GM21526 (cell line): ENCODE measurements at regions not wholly inside any gene's neighbourhood (a gene's known extent, or its start where the extent isn't known, plus 50 kb on each side); places are given as distances from the start of the nearest gene placed in this dataset.

Experiments
- ATAC-seq: cut with Tn5 transposase; IDR thresholded peaks from one replicate; pipeline ENCODE4 v1.9.1; 2021; ENCODE audit warnings: moderate library complexity; ENCODE audit not compliant: unreplicated experiment, low FRiP score

- no peak for ATAC-seq
Measured at GRCh38 chr9:91089405-91090129, 272.2 kb downstream of the AUH start.

GRCh38 chr9:91090130-91090410 is 271.6 kb downstream of the AUH start:
- no peak for ATAC-seq

GRCh38 chr9:91092214-91092613 is 269.5 kb downstream of the AUH start:
- ATAC-seq, result no peak

GRCh38 chr9:91094324-91095088 is 267.2 kb downstream of the AUH start:
- ATAC-seq, result no peak

GRCh38 chr9:91098203-91098850 is 263.4 kb downstream of the AUH start:
- ATAC-seq, result no peak

- ATAC-seq, result no peak
Measured at GRCh38 chr9:91099436-91099835, 262.3 kb downstream of the AUH start.

GRCh38 chr9:91100878-91101450 is 260.8 kb downstream of the AUH start:
- no peak for ATAC-seq

- ATAC-seq, result no peak
Measured at GRCh38 chr9:91101611-91102168, 260.0 kb downstream of the AUH start.

- ATAC-seq, result no peak
Measured at GRCh38 chr9:91102269-91102668, 259.4 kb downstream of the AUH start.

- ATAC-seq, result no peak
Measured at GRCh38 chr9:91103931-91104330, 257.8 kb downstream of the AUH start.

GRCh38 chr9:91106415-91107081 is 255.2 kb downstream of the AUH start:
- no peak for ATAC-seq

- ATAC-seq, result no peak
Measured at GRCh38 chr9:91111226-91111625, 250.5 kb downstream of the AUH start.

GRCh38 chr9:91111876-91112275 is 249.8 kb downstream of the AUH start:
- ATAC-seq, result no peak

GRCh38 chr9:91113016-91113415 is 248.7 kb downstream of the AUH start:
- ATAC-seq, result no peak

GRCh38 chr9:91114450-91114849 is 247.3 kb downstream of the AUH start:
- no peak for ATAC-seq

GRCh38 chr9:91116211-91116610 is 245.5 kb downstream of the AUH start:
- ATAC-seq, result no peak

- no peak for ATAC-seq
Measured at GRCh38 chr9:91116711-91117110, 245.0 kb downstream of the AUH start.

GRCh38 chr9:91117474-91117891 is 244.2 kb downstream of the AUH start:
- no peak for ATAC-seq

GRCh38 chr9:91117959-91118703 is 243.6 kb downstream of the AUH start:
- no peak for ATAC-seq

- no peak for ATAC-seq
Measured at GRCh38 chr9:91118704-91119025, 243.1 kb downstream of the AUH start.
